ENCODE measurements at regions not wholly inside any gene's neighbourhood (a gene's known extent, or its start where the extent isn't known, plus 50 kb on each side); places are given as distances from the start of the nearest gene placed in this dataset.

DNA sequence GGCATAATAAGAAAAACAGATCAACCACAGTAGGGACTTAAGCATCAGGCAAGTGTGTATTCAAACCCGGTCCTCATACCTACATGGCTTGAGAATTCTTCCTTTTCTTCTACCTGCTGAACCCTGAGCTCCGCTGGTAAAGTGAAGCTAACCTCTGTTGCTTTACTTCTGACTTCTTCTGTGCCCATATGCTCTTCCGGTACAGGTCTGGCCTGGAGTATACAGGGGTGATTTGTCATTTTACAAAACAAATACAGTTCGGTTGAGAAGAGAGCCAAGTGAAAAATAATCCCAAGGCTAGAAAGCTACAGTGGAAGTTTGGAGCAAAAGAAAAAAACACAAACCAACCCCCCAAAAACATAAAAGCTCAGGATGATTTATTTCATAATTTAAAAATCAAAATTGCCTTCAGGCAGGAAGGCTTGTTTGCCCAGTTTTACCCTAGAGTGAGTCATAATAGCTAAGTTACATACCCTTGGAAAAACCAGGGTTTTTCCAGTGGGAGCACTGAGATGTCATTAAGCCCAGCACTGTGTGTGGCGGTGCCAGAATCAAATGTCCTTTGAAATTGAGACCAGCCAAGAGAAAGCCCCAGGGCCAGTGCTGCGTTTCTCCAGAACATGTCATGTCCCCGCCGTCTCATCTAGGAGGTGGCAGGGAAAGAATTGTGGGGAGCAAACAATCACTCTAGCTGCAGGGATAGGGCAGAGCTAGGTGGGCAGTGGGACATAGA is 305.5 kb upstream of the ISX start:
- Histone ChIP-seq H3K9me3 (ENCODE audit: low read depth, low read length, poor library complexity, severe bottlenecking) (no peaks in the 10 kb centered on the region), H3K4me3 (ENCODE audit: low read depth, low read length, poor library complexity, severe bottlenecking) (no peak overlapping the region), H3K27me3 (replicated peaks; ENCODE audit: insufficient read depth, low read depth, low read length, poor library complexity) (no peaks in the 10 kb centered on the region), H3K4me1 (ENCODE audit: insufficient read depth, low read length, poor library complexity, severe bottlenecking) (no peaks in the 10 kb centered on the region), H3K27ac (ENCODE audit: low read depth, low read length, poor library complexity, severe bottlenecking) (no peak overlapping the region), H3K36me3 (ENCODE audit: insufficient read depth, low read length, poor library complexity, severe bottlenecking) (no peaks in the 10 kb centered on the region)
- ChIA-PET CTCF (no interaction called here), POLR2A (ENCODE audit: low non-redundant PET) (no interaction called here)
- BruUV-seq (replicated peaks) = no TSS peak
- DNase-seq (ENCODE audit: low spot score) = no peak
- TF ChIP-seq, protein P1, sequence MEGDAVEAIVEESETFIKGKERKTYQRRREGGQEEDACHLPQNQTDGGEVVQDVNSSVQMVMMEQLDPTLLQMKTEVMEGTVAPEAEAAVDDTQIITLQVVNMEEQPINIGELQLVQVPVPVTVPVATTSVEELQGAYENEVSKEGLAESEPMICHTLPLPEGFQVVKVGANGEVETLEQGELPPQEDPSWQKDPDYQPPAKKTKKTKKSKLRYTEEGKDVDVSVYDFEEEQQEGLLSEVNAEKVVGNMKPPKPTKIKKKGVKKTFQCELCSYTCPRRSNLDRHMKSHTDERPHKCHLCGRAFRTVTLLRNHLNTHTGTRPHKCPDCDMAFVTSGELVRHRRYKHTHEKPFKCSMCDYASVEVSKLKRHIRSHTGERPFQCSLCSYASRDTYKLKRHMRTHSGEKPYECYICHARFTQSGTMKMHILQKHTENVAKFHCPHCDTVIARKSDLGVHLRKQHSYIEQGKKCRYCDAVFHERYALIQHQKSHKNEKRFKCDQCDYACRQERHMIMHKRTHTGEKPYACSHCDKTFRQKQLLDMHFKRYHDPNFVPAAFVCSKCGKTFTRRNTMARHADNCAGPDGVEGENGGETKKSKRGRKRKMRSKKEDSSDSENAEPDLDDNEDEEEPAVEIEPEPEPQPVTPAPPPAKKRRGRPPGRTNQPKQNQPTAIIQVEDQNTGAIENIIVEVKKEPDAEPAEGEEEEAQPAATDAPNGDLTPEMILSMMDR (conservative IDR thresholded peaks at IDR 0.05; ENCODE audit: low read depth, low read length) = no peak
- TF ChIP-seq EZH2 (IDR thresholded peaks at IDR 0.05; ENCODE audit: borderline replicate concordance, low read depth, low read length, poor library complexity, severe bottlenecking) = no peak
- intact Hi-C loops (cut with micrococcal nuclease; ENCODE audit: unreplicated experiment) = no loop called here

DNA sequence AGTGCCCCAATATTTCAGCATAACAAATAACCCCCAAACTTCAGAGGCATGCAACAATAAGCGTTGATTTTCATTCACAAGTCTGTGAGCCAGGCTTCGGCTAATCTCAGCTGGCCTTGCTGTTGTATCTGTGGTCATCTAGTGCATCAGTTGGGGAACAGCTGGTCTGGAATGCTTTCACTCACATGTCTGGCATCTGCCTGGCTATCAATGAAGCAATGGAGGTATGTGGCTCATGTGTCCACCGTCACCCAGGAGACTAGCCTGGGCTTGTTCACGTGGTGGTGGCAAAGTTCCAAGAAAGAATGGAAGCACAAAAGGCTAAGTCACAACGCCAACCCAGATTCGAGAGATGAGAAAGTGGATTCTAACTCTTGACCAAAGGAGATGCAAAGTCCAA is 304.8 kb upstream of the ISX start:
- no peaks in the 10 kb centered on the region for H3K27me3 ChIP-seq (replicated peaks; ENCODE audit: insufficient read depth, low read depth, low read length, poor library complexity)
- H3K9me3 ChIP-seq (ENCODE audit: low read depth, low read length, poor library complexity, severe bottlenecking) = no peaks in the 10 kb centered on the region
- no peaks in the 10 kb centered on the region for H3K36me3 ChIP-seq (ENCODE audit: insufficient read depth, low read length, poor library complexity, severe bottlenecking)
- H3K4me3 ChIP-seq (ENCODE audit: low read depth, low read length, poor library complexity, severe bottlenecking) = no peak overlapping the region
- TF ChIP-seq, protein P1 (conservative IDR thresholded peaks at IDR 0.05; ENCODE audit: low read depth, low read length) = no peak
- TF ChIP-seq EZH2 (IDR thresholded peaks at IDR 0.05; ENCODE audit: borderline replicate concordance, low read depth, low read length, poor library complexity, severe bottlenecking) = no peak
- BruUV-seq (replicated peaks) = no TSS peak
- DNase-seq (ENCODE audit: low spot score) = no peak
- H3K4me1 ChIP-seq (ENCODE audit: insufficient read depth, low read length, poor library complexity, severe bottlenecking) = no peaks in the 10 kb centered on the region
- intact Hi-C loops (cut with micrococcal nuclease; ENCODE audit: unreplicated experiment) = no loop called here
- no peak overlapping the region for H3K27ac ChIP-seq (ENCODE audit: low read depth, low read length, poor library complexity, severe bottlenecking)
- CTCF ChIA-PET = no interaction called here
- POLR2A ChIA-PET (ENCODE audit: low non-redundant PET) = no interaction called here

DNA sequence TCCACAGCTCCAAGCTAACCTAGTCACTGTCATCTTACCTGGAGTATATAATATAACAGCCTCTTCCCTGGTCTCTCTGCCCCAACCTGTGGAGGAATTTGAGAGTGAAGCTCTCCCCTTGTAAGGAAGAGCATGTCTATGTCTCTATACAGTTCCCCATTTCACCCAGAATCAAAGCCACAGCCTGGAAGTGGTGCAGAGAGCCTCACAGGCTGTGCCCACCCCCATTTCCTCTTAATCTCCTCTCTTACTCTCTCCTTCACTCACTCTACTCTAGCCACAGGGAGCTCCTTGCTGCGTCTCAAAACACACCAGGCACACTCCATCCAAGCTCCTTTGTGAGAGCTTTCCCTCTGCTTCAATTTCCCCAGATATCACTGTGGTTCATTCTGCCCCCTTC is 302.5 kb upstream of the ISX start:
- H3K27ac ChIP-seq (ENCODE audit: low read depth, low read length, poor library complexity, severe bottlenecking) = no peak overlapping the region
- H3K36me3 ChIP-seq (ENCODE audit: insufficient read depth, low read length, poor library complexity, severe bottlenecking) = no peaks in the 10 kb centered on the region
- no peaks in the 10 kb centered on the region for H3K4me1 ChIP-seq (ENCODE audit: insufficient read depth, low read length, poor library complexity, severe bottlenecking)
- no TSS peak for BruUV-seq (replicated peaks)
- TF ChIP-seq, protein P1 (conservative IDR thresholded peaks at IDR 0.05; ENCODE audit: low read depth, low read length) = no peak
- no peak for TF ChIP-seq EZH2 (IDR thresholded peaks at IDR 0.05; ENCODE audit: borderline replicate concordance, low read depth, low read length, poor library complexity, severe bottlenecking)
- H3K9me3 ChIP-seq (ENCODE audit: low read depth, low read length, poor library complexity, severe bottlenecking) = no peaks in the 10 kb centered on the region
- H3K27me3 ChIP-seq (replicated peaks; ENCODE audit: insufficient read depth, low read depth, low read length, poor library complexity) = no peaks in the 10 kb centered on the region
- DNase-seq (ENCODE audit: low spot score) = no peak
- no peak overlapping the region for H3K4me3 ChIP-seq (ENCODE audit: low read depth, low read length, poor library complexity, severe bottlenecking)
- CTCF ChIA-PET = no interaction called here
- POLR2A ChIA-PET (ENCODE audit: low non-redundant PET) = no interaction called here
- intact Hi-C loops (cut with micrococcal nuclease; ENCODE audit: unreplicated experiment) = no loop called here

Measured in A673 (cell line).